ENCODE measurements at regions not wholly inside any gene's neighbourhood (a gene's known extent, or its start where the extent isn't known, plus 50 kb on each side); places are given as distances from the start of the nearest gene placed in this dataset.

- no peak for DNase-seq (ENCODE audit: low spot score)
- TF ChIP-seq CTCF (IDR thresholded peaks at IDR 0.05), result no peak
- no peak for TF ChIP-seq EZH2 (IDR thresholded peaks at IDR 0.05)
- no peak for TF ChIP-seq EZH2phosphoT487 (IDR thresholded peaks at IDR 0.05)
- Histone ChIP-seq H3K27ac (no peak overlapping the region), H3K36me3 (no peaks in the 10 kb centered on the region), H3K79me2 (ENCODE audit: low read depth) (no peaks in the 10 kb centered on the region), H3K27me3 (no peaks in the 10 kb centered on the region), H3F3A (ENCODE audit: low read depth) (no peaks in the 10 kb centered on the region), H3K9me3 (ENCODE audit: low read depth) (peaks cover 6% of the 10 kb centered on the region), H3K4me1 (no peaks in the 10 kb centered on the region), H3K4me2 (no peak overlapping the region), H3K9ac (no peak overlapping the region), H2AFZ (replicated peaks) (no peak overlapping the region), H4K20me1 (ENCODE audit: low read depth) (no peaks in the 10 kb centered on the region), H3K4me3 (no peak overlapping the region)
- no peak overlapping the region for H3K4me3 Mint-ChIP-seq
- no peaks in the 10 kb centered on the region for H3K27me3 Mint-ChIP-seq (ENCODE audit: insufficient read depth, low read depth)
- H3K27ac Mint-ChIP-seq, result no peak overlapping the region
- H3K9me3 Mint-ChIP-seq, result no peaks in the 10 kb centered on the region
- no peaks in the 10 kb centered on the region for H3K36me3 Mint-ChIP-seq
- H3K4me1 Mint-ChIP-seq, result no peaks in the 10 kb centered on the region
Observed at GRCh38 chrX:94744786-94745185, 1070.8 kb downstream of the FAM133A start.

GRCh38 chrX:94751611-94752010, 1077.6 kb downstream of the FAM133A start:
- H3K27me3 ChIP-seq, result no peaks in the 10 kb centered on the region
- no peak for TF ChIP-seq EZH2phosphoT487 (IDR thresholded peaks at IDR 0.05)
- peak; percentile 65 for TF ChIP-seq CTCF (IDR thresholded peaks at IDR 0.05)
- H3K9me3 ChIP-seq (ENCODE audit: low read depth), result peaks cover 6% of the 10 kb centered on the region
- H3K4me1 ChIP-seq, result no peaks in the 10 kb centered on the region
- Mint-ChIP-seq H3K27me3 (ENCODE audit: insufficient read depth, low read depth) (no peaks in the 10 kb centered on the region), H3K4me1 (no peaks in the 10 kb centered on the region), H3K36me3 (no peaks in the 10 kb centered on the region), H3K4me3 (no peak overlapping the region), H3K27ac (no peak overlapping the region), H3K9me3 (no peaks in the 10 kb centered on the region)
- peak; percentile 34 for DNase-seq (ENCODE audit: low spot score)
- H3K79me2 ChIP-seq (ENCODE audit: low read depth), result no peaks in the 10 kb centered on the region
- H3K36me3 ChIP-seq, result no peaks in the 10 kb centered on the region
- no peaks in the 10 kb centered on the region for H4K20me1 ChIP-seq (ENCODE audit: low read depth)
- no peak overlapping the region for H3K9ac ChIP-seq
- no peak overlapping the region for H3K4me3 ChIP-seq
- H2AFZ ChIP-seq (replicated peaks), result peak overlapping the region; percentile 55
- H3K4me2 ChIP-seq, result no peak overlapping the region
- H3F3A ChIP-seq (ENCODE audit: low read depth), result no peaks in the 10 kb centered on the region
- H3K27ac ChIP-seq, result no peak overlapping the region

- Histone ChIP-seq H3K36me3 (no peaks in the 10 kb centered on the region), H4K20me1 (ENCODE audit: low read depth) (no peaks in the 10 kb centered on the region), H3K4me2 (no peak overlapping the region), H3K4me3 (no peak overlapping the region), H3K27me3 (no peaks in the 10 kb centered on the region), H3K4me1 (no peaks in the 10 kb centered on the region), H3K9ac (no peak overlapping the region), H3K9me3 (ENCODE audit: low read depth) (peaks cover 6% of the 10 kb centered on the region), H3K27ac (no peak overlapping the region), H3F3A (ENCODE audit: low read depth) (no peaks in the 10 kb centered on the region), H3K79me2 (ENCODE audit: low read depth) (no peaks in the 10 kb centered on the region), H2AFZ (replicated peaks) (no peak overlapping the region)
- Mint-ChIP-seq H3K27me3 (ENCODE audit: insufficient read depth, low read depth) (no peaks in the 10 kb centered on the region), H3K27ac (no peak overlapping the region), H3K4me1 (no peaks in the 10 kb centered on the region), H3K36me3 (no peaks in the 10 kb centered on the region), H3K4me3 (no peak overlapping the region), H3K9me3 (no peaks in the 10 kb centered on the region)
- TF ChIP-seq CTCF (IDR thresholded peaks at IDR 0.05), result no peak
- TF ChIP-seq EZH2phosphoT487 (IDR thresholded peaks at IDR 0.05), result no peak
- TF ChIP-seq EZH2 (IDR thresholded peaks at IDR 0.05), result no peak
- DNase-seq (ENCODE audit: low spot score), result no peak
Observed at GRCh38 chrX:94752434-94753169, 1078.6 kb downstream of the FAM133A start.

All from neural progenitor cell (in vitro differentiated cells).